ENCODE measurements at regions not wholly inside any gene's neighbourhood (a gene's known extent, or its start where the extent isn't known, plus 50 kb on each side); places are given as distances from the start of the nearest gene placed in this dataset.
A peak's percentile ranks its signal among the peaks of the same experiment; 100 is the strongest.

DNA sequence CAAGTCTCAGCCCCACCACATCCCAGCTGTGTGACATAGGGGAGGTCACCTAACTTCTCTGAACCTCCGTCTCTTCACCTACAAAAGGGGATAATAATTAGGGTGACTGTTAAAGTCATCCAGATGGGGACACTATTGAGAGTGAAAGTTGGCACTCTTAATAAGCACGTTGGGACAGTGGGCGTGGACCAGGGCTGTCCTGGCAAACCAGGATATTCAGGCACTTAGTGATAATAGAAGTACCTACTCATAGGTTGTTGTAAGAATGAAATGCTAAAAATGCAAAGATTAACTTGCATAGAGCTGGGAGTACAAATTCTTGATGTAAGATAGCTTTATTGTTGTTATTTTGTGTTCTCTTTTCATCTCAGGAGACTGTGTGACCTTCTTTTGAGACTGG lies 177.9 kb downstream of the MELK start:
- Mint-ChIP-seq H3K9me3 (no peaks in the 10 kb centered on the region), H3K4me3 (no peak overlapping the region), H3K27me3 (peaks cover 86% of the 10 kb centered on the region), H3K36me3 (no peaks in the 10 kb centered on the region), H3K4me1 (peaks cover 7% of the 10 kb centered on the region), H3K27ac (no peak overlapping the region)
- no peak for ATAC-seq

DNA sequence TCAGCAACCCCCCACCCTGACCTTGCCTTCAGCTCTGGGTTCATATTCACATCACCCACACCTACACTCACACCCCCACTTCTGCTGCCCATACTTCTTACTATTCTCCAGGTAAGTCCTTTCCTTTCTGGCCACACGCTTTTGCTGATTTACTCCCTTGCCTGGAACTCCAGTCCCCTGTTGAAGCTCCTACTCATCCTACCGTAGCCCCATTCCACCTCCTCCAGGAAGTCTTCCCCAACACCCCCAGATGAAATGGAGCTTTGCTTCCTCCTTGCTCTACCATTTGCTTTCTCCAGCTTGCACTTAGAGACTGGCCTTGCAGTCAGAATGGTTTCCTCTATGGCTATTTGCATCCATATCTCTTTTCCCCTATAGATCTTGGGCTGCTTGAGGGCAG lies 182.3 kb downstream of the MELK start:
- no peaks in the 10 kb centered on the region for H3K36me3 Mint-ChIP-seq
- H3K27me3 Mint-ChIP-seq: peaks cover 69% of the 10 kb centered on the region
- H3K9me3 Mint-ChIP-seq: no peaks in the 10 kb centered on the region
- no peaks in the 10 kb centered on the region for H3K4me1 Mint-ChIP-seq
- H3K4me3 Mint-ChIP-seq: no peak overlapping the region
- no peak overlapping the region for H3K27ac Mint-ChIP-seq
- no peak for ATAC-seq

DNA sequence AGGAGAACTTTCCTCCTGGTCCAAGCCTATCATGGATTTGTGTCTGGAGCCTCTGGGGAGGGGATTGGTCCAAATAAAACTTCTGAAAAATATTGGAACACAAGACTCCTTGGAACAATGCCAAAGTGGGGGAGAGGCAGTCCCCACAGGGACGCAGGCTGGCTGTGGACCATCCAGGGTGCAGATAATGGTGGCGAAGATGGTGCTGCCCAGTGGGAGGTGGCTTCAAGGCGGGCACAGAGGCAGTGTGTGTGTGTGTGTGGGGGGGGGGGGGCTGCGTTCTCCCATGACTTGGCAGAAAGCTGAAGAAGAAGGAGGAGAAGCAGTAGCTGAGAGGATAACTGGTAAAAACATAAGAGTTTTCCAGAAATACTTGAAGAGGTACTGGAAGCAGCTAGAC lies 186.4 kb downstream of the MELK start:
- H3K27me3 Mint-ChIP-seq: peaks cover 56% of the 10 kb centered on the region
- no peak for ATAC-seq
- H3K27ac Mint-ChIP-seq: no peak overlapping the region
- no peaks in the 10 kb centered on the region for H3K9me3 Mint-ChIP-seq
- no peaks in the 10 kb centered on the region for H3K4me1 Mint-ChIP-seq
- H3K4me3 Mint-ChIP-seq: no peak overlapping the region
- no peaks in the 10 kb centered on the region for H3K36me3 Mint-ChIP-seq

DNA sequence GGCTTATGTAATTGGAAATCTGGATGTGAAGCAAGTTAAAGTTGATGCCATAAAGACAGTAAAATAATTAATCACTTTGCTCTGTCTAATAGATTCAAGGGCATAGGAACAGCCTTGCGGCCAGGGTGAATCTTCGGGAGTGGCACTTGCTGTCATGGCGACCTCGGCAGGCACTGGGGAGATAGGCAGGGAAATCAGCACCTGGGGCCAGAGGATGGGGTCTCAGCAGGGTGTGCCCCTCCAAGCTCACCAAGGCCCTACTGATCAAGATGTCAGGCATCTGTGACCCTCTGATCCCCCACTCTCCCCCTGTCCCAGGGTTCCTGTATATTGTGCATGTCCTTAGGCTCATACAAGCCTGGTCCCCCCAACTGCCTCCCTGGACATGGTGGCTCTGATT lies 187.3 kb downstream of the MELK start:
- peaks cover 48% of the 10 kb centered on the region for H3K27me3 Mint-ChIP-seq
- no peaks in the 10 kb centered on the region for H3K36me3 Mint-ChIP-seq

DNA sequence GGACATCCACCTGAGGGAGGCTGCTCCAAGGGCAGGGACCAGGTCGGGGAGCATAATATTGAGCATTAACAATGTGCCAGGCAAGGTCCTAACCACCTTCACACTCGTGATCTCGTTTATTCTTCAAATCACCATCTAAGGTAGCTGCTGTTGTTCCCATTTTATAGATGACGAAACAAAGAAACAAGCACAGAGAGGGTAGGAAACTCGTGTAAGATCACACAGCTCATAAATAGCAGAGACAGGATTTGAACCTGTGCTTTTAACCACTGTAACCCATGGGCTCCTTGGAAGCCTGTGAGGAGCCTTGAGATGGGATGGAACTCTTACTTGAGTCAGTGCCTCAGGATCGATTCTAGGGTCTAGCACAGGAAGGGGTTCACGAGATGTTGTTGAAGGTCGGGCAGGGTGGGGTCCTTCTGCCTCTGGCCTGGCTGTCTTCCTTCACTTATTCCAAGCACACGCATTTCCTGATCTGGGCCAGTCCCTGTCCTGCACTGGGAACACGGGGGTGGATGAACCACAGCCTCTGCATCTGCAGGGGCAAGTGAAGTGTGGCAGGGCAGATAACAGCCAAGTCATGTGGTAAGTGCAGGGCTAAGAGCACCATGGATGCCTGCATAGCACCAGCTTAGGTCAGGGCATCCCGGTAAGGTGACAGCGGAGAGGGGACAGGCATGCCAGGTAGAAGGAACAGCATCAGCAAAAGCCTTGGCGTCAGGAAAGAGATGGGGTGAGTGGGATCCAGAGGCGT lies 188.1 kb downstream of the MELK start:
- ATAC-seq: no peak
- Mint-ChIP-seq H3K4me3 (no peak overlapping the region), H3K27ac (no peak overlapping the region), H3K9me3 (no peaks in the 10 kb centered on the region), H3K27me3 (peaks cover 39% of the 10 kb centered on the region), H3K4me1 (no peaks in the 10 kb centered on the region), H3K36me3 (no peaks in the 10 kb centered on the region)

More for the DNA sequence above, 187.3 kb downstream of the MELK start:
- Mint-ChIP-seq H3K9me3 (no peaks in the 10 kb centered on the region), H3K27ac (no peak overlapping the region), H3K4me3 (no peak overlapping the region), H3K4me1 (no peaks in the 10 kb centered on the region)
- no peak for ATAC-seq

DNA sequence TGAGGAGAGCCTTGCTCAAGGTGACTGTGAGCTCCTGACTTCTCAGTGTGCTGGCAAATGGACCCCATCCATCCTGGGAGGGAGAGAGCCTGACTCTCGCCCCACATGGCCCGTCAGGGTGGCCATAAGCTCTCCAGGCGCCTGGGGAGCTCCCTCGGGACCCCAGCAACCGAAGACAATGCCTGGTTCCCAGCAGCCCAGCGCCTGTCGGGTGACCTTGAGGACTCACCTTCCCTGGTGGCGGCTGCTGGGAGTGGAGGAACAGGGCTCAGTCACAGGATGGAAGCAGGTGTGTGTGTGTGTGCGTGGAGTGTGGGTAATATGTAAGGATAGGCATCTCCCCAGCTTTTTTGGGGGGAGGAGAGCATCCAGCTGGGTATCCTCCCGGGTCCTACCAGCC lies 190.3 kb downstream of the MELK start:
- H3K4me3 Mint-ChIP-seq: no peak overlapping the region
- H3K27ac Mint-ChIP-seq: no peak overlapping the region
- H3K4me1 Mint-ChIP-seq: peaks cover 7% of the 10 kb centered on the region
- peaks cover 4% of the 10 kb centered on the region for H3K9me3 Mint-ChIP-seq
- no peaks in the 10 kb centered on the region for H3K36me3 Mint-ChIP-seq
- ATAC-seq: no peak
- H3K27me3 Mint-ChIP-seq: peaks cover 32% of the 10 kb centered on the region

DNA sequence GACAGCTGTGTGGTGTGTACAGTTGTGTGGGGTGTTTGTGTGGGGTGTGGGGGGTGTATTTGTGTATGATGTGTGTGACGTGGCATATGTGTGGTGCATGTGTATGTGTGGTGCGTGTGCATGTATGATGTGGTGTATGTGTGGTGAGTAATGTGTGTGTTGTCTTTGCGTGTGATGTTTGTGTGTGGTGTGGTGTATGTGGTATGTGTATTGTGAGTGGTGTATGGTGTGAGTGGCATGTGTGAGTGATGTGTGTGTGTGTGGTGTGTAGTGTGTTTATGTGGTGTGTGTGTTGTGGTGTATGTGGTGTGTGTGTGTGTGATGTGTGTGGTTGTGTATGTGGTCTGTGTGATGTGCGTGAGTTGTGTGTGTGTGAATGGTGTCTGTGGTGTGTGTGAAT lies 191.1 kb downstream of the MELK start:
- no peak overlapping the region for H3K27ac Mint-ChIP-seq
- no peak for ATAC-seq
- peaks cover 4% of the 10 kb centered on the region for H3K9me3 Mint-ChIP-seq
- no peak overlapping the region for H3K4me3 Mint-ChIP-seq
- peaks cover 7% of the 10 kb centered on the region for H3K4me1 Mint-ChIP-seq
- H3K36me3 Mint-ChIP-seq: no peaks in the 10 kb centered on the region
- H3K27me3 Mint-ChIP-seq: peaks cover 28% of the 10 kb centered on the region

DNA sequence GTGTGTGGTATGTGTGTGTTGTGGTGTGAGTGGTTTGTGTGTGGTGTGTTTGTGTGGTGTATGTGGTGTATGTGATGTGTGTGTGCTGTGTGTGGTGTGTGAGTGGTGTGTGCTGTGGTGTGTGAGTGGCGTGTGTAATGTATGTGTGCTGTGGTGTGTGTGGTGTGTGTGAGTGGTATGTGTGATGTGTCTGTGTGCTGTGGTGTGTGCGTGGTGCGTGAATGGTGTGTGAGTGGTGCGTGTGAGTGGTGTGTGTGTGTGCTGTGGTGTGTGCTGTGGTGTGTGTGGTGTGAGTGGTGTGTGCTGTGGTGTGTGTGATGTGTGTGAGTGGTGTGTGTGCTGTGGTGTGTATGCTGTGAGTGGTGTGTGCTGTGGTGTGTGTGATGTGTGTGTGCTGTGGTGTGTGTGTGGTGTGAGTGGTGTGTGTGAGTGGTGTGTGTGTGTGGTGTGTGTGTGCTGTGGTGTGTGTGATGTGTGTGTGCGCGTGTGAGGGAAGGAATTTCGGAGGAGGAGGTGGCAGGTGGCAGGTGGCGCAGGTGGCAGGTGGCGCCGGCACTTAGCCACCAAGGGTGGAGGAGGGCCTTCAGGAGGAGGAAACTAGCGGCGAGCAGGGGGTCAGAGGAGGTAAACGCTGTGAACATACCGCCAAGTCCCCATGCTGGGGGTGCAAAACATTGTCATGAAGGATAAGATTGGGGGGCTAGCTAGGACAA lies 191.8 kb downstream of the MELK start:
- H3K27ac Mint-ChIP-seq: no peak overlapping the region
- H3K4me1 Mint-ChIP-seq: peaks cover 7% of the 10 kb centered on the region
- no peak for ATAC-seq
- no peaks in the 10 kb centered on the region for H3K36me3 Mint-ChIP-seq
- peaks cover 4% of the 10 kb centered on the region for H3K9me3 Mint-ChIP-seq
- H3K4me3 Mint-ChIP-seq: no peak overlapping the region
- peaks cover 21% of the 10 kb centered on the region for H3K27me3 Mint-ChIP-seq

DNA sequence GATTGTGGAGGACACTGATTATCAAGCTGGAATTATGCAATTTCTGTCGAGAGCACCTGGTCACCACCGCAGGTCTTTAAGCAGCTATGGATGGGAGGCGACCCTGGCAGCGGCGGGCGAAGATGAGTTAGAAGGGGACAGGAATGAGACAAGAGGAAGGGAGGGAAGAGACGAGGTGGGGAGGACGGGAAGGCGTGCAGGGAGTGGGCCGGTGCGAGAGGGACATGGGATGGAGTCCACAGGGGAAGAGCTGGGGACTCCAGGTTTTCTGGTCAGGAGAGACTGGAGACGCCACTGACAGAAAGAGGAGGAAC lies 192.3 kb downstream of the MELK start:
- Mint-ChIP-seq H3K27me3 (peaks cover 16% of the 10 kb centered on the region), H3K36me3 (no peaks in the 10 kb centered on the region), H3K27ac (no peak overlapping the region), H3K4me1 (peaks cover 7% of the 10 kb centered on the region), H3K9me3 (peaks cover 4% of the 10 kb centered on the region), H3K4me3 (no peak overlapping the region)
- ATAC-seq: no peak

DNA sequence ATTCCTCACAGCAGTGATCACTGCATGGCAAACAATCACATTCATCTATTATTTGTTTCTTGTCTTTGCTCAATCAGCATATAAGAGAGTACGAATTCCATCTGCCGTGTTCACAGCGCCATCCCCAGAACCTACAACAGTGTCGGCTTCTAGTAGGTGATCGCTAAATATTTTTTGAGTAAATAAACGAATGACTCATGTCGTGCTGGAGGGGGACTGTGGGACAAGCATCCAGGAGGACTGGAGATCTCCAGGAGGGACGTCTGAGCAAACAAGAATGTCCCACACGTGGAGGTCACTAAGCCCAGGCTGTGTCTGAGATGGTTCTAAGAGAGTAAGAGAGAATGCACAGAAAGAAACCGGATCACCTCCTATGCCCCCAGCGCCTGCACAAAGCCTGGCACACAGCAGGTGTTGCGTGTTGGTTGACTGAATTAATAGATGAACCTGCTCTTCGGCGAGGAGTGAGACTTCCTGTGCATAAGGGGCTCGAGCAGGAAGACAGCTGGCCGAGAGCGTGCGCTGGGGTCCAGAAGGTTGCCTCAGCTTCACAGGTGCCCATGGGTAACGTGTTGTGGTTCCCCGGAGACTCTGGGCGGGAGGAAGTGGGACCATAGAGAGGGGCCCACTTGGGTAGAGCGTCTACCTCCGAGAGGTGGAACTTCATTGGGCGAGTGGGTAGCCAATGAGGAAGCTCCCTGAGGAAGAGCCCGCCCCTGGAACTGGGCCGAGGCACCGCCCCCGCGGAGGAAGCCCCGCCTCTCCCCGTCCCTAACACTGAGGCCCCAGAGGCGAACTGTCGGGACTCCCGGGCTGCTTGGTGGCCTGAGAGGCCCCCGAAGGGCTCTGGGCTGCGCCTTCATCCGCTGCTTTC lies 193.0 kb downstream of the MELK start:
- peaks cover 9% of the 10 kb centered on the region for H3K27me3 Mint-ChIP-seq

DNA sequence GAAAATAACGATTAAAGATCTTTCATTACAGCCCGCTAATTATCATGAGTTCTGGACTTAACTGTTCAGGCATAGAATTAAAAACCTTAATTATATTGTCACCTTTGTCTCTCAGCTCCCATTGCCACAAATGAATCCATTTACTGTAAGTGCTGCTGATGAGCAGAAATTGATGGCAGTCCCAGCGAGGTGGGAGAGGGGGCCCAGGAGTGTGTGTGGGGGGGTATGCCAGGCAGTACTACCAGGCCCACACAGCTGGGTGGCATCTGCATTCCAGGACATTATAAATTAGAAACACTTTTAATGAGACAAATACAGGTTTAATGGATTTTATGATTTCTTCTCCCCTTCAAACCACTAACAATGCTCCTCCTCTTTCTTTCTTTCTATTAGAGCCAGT lies 196.0 kb downstream of the MELK start:
- Mint-ChIP-seq H3K27ac (no peak overlapping the region), H3K9me3 (peaks cover 4% of the 10 kb centered on the region), H3K4me3 (no peak overlapping the region), H3K27me3 (peaks cover 22% of the 10 kb centered on the region), H3K36me3 (no peaks in the 10 kb centered on the region), H3K4me1 (peaks cover 7% of the 10 kb centered on the region)
- no peak for ATAC-seq

More for the DNA sequence above, 193.0 kb downstream of the MELK start:
- H3K4me3 Mint-ChIP-seq: no peak overlapping the region
- peaks cover 7% of the 10 kb centered on the region for H3K4me1 Mint-ChIP-seq
- H3K9me3 Mint-ChIP-seq: peaks cover 4% of the 10 kb centered on the region
- ATAC-seq: peak; percentile 99
- no peaks in the 10 kb centered on the region for H3K36me3 Mint-ChIP-seq
- no peak overlapping the region for H3K27ac Mint-ChIP-seq

DNA sequence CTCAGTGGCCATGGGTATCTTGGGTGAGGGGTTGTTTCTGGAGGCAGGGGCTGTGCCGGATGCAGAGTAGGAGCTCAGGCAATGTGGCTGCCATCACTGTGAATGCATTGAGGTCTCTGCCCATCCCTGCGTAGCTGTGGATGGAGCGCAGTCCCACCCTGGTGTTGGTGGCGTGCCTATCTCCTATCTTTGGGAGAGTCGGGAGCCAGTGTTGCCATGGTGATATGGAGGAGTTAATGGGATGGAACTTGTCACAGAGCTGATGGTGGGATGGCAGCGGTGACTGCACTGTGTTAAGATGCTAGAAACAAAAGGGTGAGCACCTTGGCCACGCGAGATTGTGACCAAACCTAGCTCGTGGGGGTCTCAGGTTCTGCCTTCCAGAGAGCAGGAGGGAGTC lies 197.3 kb downstream of the MELK start:
- Mint-ChIP-seq H3K27ac (no peak overlapping the region), H3K27me3 (peaks cover 24% of the 10 kb centered on the region)

DNA sequence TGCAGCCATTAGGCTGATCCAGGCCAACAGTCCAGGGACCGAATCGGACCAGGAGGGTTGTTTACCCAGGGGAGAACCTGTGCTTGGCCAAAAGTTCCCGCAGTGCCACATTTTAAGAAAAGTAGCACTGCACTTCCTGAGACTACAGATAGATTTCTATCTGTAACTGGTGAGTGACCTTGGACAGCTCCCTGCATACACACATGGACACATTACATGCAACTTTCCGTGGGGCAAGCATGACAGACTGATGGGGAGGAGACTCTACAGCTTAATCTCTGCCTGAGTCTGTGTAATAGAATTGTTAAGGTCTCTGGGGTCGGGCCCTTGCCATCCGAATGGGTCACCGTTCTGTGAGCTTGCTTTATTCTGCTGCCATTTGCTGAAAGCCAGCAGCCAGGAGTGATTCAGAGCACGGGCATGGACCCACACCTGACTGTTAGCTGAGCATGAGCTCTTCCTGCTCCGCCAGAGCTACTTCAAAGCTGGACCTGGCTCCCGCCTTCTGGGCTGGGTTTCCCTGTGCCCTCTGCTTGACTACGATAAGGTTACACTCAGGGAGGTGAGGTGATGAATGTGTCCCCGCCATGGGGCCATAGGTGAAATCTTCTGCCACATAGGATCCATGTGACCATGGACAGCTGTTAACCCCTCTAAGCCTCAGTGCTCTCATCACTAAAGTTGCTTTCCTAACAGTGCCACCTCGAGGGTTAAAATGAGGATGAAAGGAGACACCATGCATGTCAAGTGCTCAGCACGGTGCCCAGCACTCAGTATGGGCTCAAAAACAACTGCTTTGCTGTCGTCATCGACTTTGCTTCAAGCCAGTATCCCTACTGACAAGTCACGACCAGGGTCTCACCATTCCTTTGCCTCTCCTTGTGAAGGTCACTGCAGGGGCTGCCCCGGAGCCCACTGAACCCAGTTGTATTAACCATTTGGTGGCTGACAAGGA lies 200.0 kb downstream of the MELK start:
- Mint-ChIP-seq H3K4me1 (no peaks in the 10 kb centered on the region), H3K9me3 (peaks cover 2% of the 10 kb centered on the region), H3K27me3 (peaks cover 35% of the 10 kb centered on the region), H3K27ac (no peak overlapping the region), H3K4me3 (no peak overlapping the region), H3K36me3 (no peaks in the 10 kb centered on the region)
- peak; percentile 10 for ATAC-seq

More for the DNA sequence above, 197.3 kb downstream of the MELK start:
- Mint-ChIP-seq H3K4me1 (peaks cover 7% of the 10 kb centered on the region), H3K9me3 (peaks cover 6% of the 10 kb centered on the region), H3K36me3 (no peaks in the 10 kb centered on the region), H3K4me3 (no peak overlapping the region)
- no peak for ATAC-seq

DNA sequence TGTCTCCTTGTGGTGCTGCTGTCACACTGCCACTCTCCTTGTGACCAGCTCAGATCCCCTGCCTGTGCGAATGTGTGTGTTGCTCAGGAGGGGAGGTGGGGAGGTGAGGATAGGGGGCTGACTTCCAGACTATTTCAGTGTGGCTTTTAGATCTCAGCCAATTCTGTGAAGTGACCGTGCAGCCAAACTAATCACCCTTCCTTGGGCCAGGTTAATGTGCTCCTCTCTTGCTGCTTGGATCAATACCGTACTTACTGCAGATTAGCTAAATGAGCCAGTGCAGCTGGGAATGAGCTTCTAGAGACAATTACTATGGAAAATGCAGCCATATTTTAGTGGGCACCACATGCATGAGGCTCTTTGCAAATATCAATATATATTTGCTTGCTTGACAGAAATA lies 206.0 kb downstream of the MELK start:
- Mint-ChIP-seq H3K9me3 (peaks cover 2% of the 10 kb centered on the region), H3K4me1 (no peaks in the 10 kb centered on the region), H3K36me3 (no peaks in the 10 kb centered on the region), H3K27me3 (peaks cover 57% of the 10 kb centered on the region), H3K27ac (no peak overlapping the region), H3K4me3 (no peak overlapping the region)
- no peak for ATAC-seq

DNA sequence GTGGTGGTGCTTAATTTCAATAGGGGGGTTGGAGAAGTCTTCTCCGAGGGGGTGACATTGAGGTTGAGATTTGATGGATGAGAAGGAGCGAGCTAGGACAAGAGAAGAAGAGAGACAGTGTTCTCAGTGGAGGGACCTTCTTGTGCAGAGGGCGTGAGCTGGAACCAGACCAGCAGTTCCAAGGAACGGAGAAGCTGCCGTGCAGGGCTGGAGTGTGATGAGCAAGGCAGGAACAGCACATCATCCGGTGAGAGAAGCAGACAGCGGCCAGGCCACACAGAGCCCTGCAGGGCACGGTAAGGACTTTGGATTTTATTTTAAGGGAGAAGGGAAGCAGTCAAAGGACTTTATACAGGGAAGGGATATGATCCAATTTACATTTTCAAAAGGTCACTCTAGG lies 206.9 kb downstream of the MELK start:
- Mint-ChIP-seq H3K36me3 (no peaks in the 10 kb centered on the region), H3K27me3 (peaks cover 61% of the 10 kb centered on the region)

More for the DNA sequence above, 206.9 kb downstream of the MELK start:
- H3K4me1 Mint-ChIP-seq: no peaks in the 10 kb centered on the region
- H3K4me3 Mint-ChIP-seq: no peak overlapping the region
- no peak overlapping the region for H3K27ac Mint-ChIP-seq
- ATAC-seq: no peak
- H3K9me3 Mint-ChIP-seq: peaks cover 2% of the 10 kb centered on the region

All from stimulated activated memory B cell treated with anti-CD40 and anti-IgM and Interleukin-4, amounts not matched to agents 10 μg/mL and 1 μg/mL and 100 μg/mL, for 72 hours (primary cell).